ENCODE measurements at regions not wholly inside any gene's neighbourhood (a gene's known extent, or its start where the extent isn't known, plus 50 kb on each side); places are given as distances from the start of the nearest gene placed in this dataset.

DNA sequence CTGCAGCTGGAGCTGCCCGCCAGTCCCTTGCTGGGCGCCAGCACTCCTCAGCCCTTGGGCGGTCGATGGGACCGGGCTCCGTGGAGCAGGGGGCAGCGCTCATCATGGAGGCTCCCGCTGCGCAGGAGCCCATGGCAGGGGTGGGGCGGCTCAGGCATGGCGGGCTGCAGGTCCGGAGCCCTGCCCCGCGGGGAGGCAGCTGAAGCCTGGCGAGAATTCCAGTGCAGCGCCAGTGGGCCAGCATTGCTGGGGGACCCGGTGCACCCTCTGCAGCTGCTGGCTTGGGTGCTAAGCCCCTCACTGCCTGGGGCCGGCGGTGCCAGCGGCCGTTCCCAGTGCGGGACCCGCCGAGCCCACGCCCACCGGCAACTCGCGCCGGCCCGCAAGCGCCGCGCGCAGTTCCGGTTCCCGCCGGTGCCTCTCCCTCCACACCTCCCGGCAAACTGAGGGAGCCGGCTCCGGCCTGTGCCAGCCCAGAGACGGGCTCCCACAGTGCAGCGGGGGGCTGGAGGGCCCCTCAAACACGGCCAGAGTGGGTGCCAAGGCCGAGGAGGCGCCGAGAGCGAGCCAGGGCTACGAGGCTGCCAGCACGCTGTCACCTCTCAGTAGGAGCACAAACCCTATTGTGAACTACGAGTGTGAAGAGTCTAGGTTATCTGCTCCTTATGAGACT, 687.1 kb downstream of the PCDH17 start:
- TF ChIP-seq, protein P1, sequence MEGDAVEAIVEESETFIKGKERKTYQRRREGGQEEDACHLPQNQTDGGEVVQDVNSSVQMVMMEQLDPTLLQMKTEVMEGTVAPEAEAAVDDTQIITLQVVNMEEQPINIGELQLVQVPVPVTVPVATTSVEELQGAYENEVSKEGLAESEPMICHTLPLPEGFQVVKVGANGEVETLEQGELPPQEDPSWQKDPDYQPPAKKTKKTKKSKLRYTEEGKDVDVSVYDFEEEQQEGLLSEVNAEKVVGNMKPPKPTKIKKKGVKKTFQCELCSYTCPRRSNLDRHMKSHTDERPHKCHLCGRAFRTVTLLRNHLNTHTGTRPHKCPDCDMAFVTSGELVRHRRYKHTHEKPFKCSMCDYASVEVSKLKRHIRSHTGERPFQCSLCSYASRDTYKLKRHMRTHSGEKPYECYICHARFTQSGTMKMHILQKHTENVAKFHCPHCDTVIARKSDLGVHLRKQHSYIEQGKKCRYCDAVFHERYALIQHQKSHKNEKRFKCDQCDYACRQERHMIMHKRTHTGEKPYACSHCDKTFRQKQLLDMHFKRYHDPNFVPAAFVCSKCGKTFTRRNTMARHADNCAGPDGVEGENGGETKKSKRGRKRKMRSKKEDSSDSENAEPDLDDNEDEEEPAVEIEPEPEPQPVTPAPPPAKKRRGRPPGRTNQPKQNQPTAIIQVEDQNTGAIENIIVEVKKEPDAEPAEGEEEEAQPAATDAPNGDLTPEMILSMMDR (IDR thresholded peaks at IDR 0.05; ENCODE audit: low read depth, low read length, poor library complexity, severe bottlenecking): no peak
- TF ChIP-seq EZH2phosphoT487 (IDR thresholded peaks at IDR 0.05; ENCODE audit: borderline replicate concordance, low read length): no peak

All from DOHH2 (cell line).